Smooth muscle cell (in vitro differentiated cells): ENCODE measurements at regions not wholly inside any gene's neighbourhood (a gene's known extent, or its start where the extent isn't known, plus 50 kb on each side); places are given as distances from the start of the nearest gene placed in this dataset.

Source experiments
- DNase-seq: peaks from one replicate; lab custom pipeline; 2025; ENCODE audit not compliant: unreplicated experiment; lab: John Stamatoyannopoulos, UW
- H2AFZ ChIP-seq: fragments of 200-600 bp; sonication (generic); 2 replicates; pipeline ENCODE4 v1.6.0; 2016; ENCODE audit warnings: antibody characterized with exemption, low read depth, mild to moderate bottlenecking
- H3F3A ChIP-seq: fragments of 200-600 bp; sonication (generic); 2 replicates; pipeline ENCODE4 v1.6.0; 2017; ENCODE audit warnings: antibody characterized with exemption, low read depth
- H3K27ac ChIP-seq: fragments of 200-600 bp; sonication (generic); 2 replicates; pipeline ENCODE4 v1.5.1; 2016; ENCODE audit warnings: low read depth, mild to moderate bottlenecking
- H3K27me3 ChIP-seq: fragments of 200-600 bp; sonication (generic); 2 replicates; pipeline ENCODE4 v1.6.1; 2016; ENCODE audit warnings: low read depth, mild to moderate bottlenecking
- H3K36me3 ChIP-seq: fragments of 200-600 bp; sonication (generic); 2 replicates; pipeline ENCODE4 v1.5.1; 2016; ENCODE audit warnings: low read depth
- H3K4me1 ChIP-seq: fragments of 200-600 bp; sonication (generic); 2 replicates; pipeline ENCODE4 v1.5.1; 2016; ENCODE audit warnings: low read depth
- H3K4me2 ChIP-seq: fragments of 200-600 bp; sonication (generic); 2 replicates; pipeline ENCODE4 v1.6.0; 2016; ENCODE audit warnings: mild to moderate bottlenecking
- H3K4me3 ChIP-seq: fragments of 200-600 bp; sonication (generic); 2 replicates; pipeline ENCODE4 v1.5.1; 2016; ENCODE audit warnings: mild to moderate bottlenecking
- H3K79me2 ChIP-seq: fragments of 200-600 bp; sonication (generic); 2 replicates; pipeline ENCODE4 v1.6.0; 2016; ENCODE audit warnings: low read depth, mild to moderate bottlenecking
- H3K9ac ChIP-seq: fragments of 200-600 bp; sonication (generic); 2 replicates; pipeline ENCODE4 v1.6.0; 2016; ENCODE audit warnings: low read depth
- H3K9me3 ChIP-seq: fragments of 200-600 bp; sonication (generic); replicated peaks from 2 replicates; pipeline ENCODE4 v1.5.1; 2016; ENCODE audit warnings: low read depth
- H4K20me1 ChIP-seq: fragments of 200-600 bp; sonication (generic); 2 replicates; pipeline ENCODE4 v1.6.0; 2016; ENCODE audit warnings: low read depth
- WGBS: methylation state at CpG from one replicate; pipeline ENCODE4 v1.1.7; 2016; ENCODE audit warnings: low lambda C conversion rate; 5-methylcytosine and 5-hydroxymethylcytosine counted together
- TF ChIP-seq, protein P1 (sequence below): fragments of 200-600 bp; sonication (generic); IDR thresholded peaks from 2 replicates; pipeline ENCODE4 v1.5.1; 2017; ENCODE audit warnings: borderline replicate concordance, mild to moderate bottlenecking, antibody characterized with exemption; ENCODE audit not compliant: insufficient read depth, poor library complexity, severe bottlenecking

DNA sequence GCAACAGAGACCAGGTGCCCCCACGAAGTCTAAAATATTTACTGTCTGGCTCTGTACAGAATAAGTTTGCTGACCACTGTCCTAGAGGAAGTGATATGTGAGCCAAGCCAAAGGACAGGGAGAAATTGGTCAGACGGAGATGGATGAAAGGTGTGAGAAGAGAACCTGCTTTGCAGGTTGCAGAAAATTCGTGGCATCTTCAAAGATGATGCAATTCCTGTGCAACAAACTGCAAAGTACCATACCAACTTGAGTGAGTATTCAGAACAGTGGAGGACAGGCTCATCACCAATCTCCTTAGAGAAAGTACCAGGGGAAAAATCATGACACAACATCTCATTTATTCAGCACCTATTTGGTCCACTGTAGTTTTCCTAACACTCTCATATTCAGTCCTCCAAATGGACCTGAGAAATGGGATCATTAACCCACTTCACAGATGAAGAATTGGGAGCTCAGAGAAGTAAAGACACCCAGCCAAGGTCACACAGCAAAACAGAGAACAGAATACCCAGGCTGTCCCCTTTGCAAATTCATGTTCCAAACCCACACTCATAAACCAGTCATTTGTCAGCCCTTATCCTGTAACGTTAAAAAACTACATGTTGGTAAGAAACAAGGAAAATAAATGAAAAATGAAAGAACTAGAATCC lies 536.8 kb downstream of the MIAT start:
- Histone ChIP-seq H3K9ac (no peak overlapping the region), H3K36me3 (no peaks in the 10 kb centered on the region), H3K27ac (no peak overlapping the region), H3K4me1 (no peaks in the 10 kb centered on the region), H3K4me3 (no peak overlapping the region), H3K4me2 (no peak overlapping the region), H4K20me1 (no peaks in the 10 kb centered on the region), H3F3A (no peaks in the 10 kb centered on the region), H3K79me2 (no peaks in the 10 kb centered on the region), H3K9me3 (no peaks in the 10 kb centered on the region), H2AFZ (no peak overlapping the region), H3K27me3 (peaks cover 21% of the 10 kb centered on the region)
- no peak for DNase-seq
- TF ChIP-seq, protein P1, sequence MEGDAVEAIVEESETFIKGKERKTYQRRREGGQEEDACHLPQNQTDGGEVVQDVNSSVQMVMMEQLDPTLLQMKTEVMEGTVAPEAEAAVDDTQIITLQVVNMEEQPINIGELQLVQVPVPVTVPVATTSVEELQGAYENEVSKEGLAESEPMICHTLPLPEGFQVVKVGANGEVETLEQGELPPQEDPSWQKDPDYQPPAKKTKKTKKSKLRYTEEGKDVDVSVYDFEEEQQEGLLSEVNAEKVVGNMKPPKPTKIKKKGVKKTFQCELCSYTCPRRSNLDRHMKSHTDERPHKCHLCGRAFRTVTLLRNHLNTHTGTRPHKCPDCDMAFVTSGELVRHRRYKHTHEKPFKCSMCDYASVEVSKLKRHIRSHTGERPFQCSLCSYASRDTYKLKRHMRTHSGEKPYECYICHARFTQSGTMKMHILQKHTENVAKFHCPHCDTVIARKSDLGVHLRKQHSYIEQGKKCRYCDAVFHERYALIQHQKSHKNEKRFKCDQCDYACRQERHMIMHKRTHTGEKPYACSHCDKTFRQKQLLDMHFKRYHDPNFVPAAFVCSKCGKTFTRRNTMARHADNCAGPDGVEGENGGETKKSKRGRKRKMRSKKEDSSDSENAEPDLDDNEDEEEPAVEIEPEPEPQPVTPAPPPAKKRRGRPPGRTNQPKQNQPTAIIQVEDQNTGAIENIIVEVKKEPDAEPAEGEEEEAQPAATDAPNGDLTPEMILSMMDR = no peak
- 60% methylated on average over 4 of the region's 4 CpGs for WGBS

DNA sequence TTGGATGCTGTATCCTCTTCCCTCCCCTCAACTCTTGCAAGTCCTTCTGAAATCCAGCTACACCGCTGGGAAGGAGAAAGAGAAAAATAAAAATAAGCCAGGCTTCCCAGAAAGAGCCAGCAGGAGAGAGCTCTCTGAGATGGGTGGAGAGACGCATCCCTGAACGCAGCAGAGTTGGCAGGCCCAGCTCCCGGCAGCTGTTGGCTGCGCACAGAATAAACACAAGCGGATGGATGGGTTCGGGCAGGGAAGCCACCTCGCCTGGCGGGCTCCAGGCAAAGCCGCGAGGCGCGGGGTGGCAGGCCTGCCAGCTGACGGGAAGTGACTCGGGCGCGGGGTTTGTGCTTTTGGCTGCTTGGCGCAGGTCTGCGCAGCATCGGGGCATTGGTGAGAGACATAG lies 537.7 kb downstream of the MIAT start:
- Histone ChIP-seq H3K4me3 (no peak overlapping the region), H3K36me3 (no peaks in the 10 kb centered on the region), H3K9ac (no peak overlapping the region), H2AFZ (no peak overlapping the region), H3K4me1 (no peaks in the 10 kb centered on the region), H4K20me1 (no peaks in the 10 kb centered on the region), H3F3A (no peaks in the 10 kb centered on the region), H3K9me3 (no peaks in the 10 kb centered on the region), H3K4me2 (no peak overlapping the region), H3K27ac (no peak overlapping the region), H3K27me3 (peaks cover 21% of the 10 kb centered on the region), H3K79me2 (no peaks in the 10 kb centered on the region)
- 94% methylated on average over 20 of the region's 20 CpGs for WGBS
- TF ChIP-seq, protein P1 = no peak
- DNase-seq = no peak

DNA sequence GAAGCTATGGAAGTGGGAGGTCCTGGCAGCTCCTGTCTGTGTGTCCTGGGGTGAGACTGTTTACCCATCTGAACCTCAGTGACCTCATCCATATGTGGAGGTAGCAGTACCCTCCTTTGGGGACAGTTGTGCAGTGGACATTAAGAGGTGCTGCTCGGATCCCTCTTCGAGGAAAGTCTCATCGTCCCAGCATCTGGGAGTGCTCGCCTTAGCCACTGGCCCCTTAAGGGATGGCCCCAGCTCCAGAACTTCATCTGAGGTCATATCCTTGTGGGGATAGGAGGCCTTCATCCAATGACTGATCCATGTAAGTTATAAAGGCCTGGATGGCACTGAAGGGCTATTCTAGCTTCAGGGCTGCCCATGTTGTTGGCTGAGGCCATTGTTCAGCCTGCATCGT lies 538.1 kb downstream of the MIAT start:
- no peaks in the 10 kb centered on the region for H3K4me1 ChIP-seq
- 98% methylated on average over 5 of the region's 5 CpGs for WGBS
- H2AFZ ChIP-seq = no peak overlapping the region
- no peak overlapping the region for H3K4me2 ChIP-seq
- H4K20me1 ChIP-seq = no peaks in the 10 kb centered on the region
- H3K9me3 ChIP-seq = no peaks in the 10 kb centered on the region
- no peak for DNase-seq
- no peaks in the 10 kb centered on the region for H3K79me2 ChIP-seq
- no peak overlapping the region for H3K27ac ChIP-seq
- no peak overlapping the region for H3K4me3 ChIP-seq
- H3F3A ChIP-seq = no peaks in the 10 kb centered on the region
- peaks cover 21% of the 10 kb centered on the region for H3K27me3 ChIP-seq
- H3K9ac ChIP-seq = no peak overlapping the region
- no peaks in the 10 kb centered on the region for H3K36me3 ChIP-seq
- TF ChIP-seq, protein P1 = no peak

DNA sequence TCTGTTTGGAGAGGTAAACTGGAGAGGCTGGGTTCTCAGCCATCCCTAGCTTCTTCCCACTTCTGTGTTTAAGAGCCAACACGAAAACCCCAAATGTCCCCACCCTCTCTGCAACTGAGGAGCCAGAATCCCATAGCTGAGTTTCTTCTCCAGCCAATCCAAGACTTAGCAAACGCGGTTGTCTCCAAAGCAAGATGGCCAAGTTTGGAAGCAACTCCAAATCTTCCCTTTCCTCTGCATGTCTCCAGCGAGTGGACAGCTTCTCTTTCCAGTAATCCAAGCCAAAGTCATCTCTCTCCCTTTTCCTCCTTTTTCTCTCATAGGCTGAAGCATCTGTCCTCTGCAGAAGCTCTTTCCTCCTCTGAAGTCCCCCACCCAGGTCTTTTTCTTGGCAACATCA lies 539.2 kb downstream of the MIAT start:
- Histone ChIP-seq H3K36me3 (no peaks in the 10 kb centered on the region), H4K20me1 (no peaks in the 10 kb centered on the region), H3K9me3 (no peaks in the 10 kb centered on the region), H3K27me3 (peaks cover 21% of the 10 kb centered on the region), H3K9ac (no peak overlapping the region), H2AFZ (no peak overlapping the region), H3K27ac (no peak overlapping the region), H3K79me2 (no peaks in the 10 kb centered on the region), H3F3A (no peaks in the 10 kb centered on the region), H3K4me1 (peaks cover 4% of the 10 kb centered on the region), H3K4me3 (no peak overlapping the region), H3K4me2 (no peak overlapping the region)
- TF ChIP-seq, protein P1 = no peak
- 74% methylated on average over 4 of the region's 4 CpGs for WGBS
- no peak for DNase-seq
